ENCODE measurements at regions not wholly inside any gene's neighbourhood (a gene's known extent, or its start where the extent isn't known, plus 50 kb on each side); places are given as distances from the start of the nearest gene placed in this dataset.
"Not testable (repeated sequence)": the region's sequence is repeated elsewhere in the genome, so short reads cannot be mapped to it uniquely, and the experiment has no call there.

- no peak for DNase-seq (ENCODE audit: low spot score)
These were observed 349.4 kb upstream of the RUNX1 start for GRCh38 chr21:35398346-35398982.

- no peak for DNase-seq (ENCODE audit: low spot score)
These were observed 348.7 kb upstream of the RUNX1 start for GRCh38 chr21:35397781-35398180.

- no peak for DNase-seq (ENCODE audit: low spot score)
These were observed 347.6 kb upstream of the RUNX1 start for GRCh38 chr21:35396655-35397054.

GRCh38 chr21:35395728-35396127 is 346.6 kb upstream of the RUNX1 start:
- DNase-seq (ENCODE audit: low spot score): no peak

GRCh38 chr21:35394634-35395369 is 345.7 kb upstream of the RUNX1 start:
- DNase-seq (ENCODE audit: low spot score): peak; percentile 61

- no peak for DNase-seq (ENCODE audit: low spot score)
These were observed 344.9 kb upstream of the RUNX1 start for GRCh38 chr21:35394049-35394448.

- no peak for DNase-seq (ENCODE audit: low spot score)
These were observed 341.1 kb upstream of the RUNX1 start for GRCh38 chr21:35390013-35390776.

- DNase-seq (ENCODE audit: low spot score): no peak
These were observed 337.5 kb upstream of the RUNX1 start for GRCh38 chr21:35386491-35387079.

- no peak for DNase-seq (ENCODE audit: low spot score)
These were observed 335.3 kb upstream of the RUNX1 start for GRCh38 chr21:35384375-35384774.

- no peak for DNase-seq (ENCODE audit: low spot score)
These were observed 333.6 kb upstream of the RUNX1 start for GRCh38 chr21:35382696-35383095.

GRCh38 chr21:35381743-35382310 is 332.7 kb upstream of the RUNX1 start:
- DNase-seq (ENCODE audit: low spot score): no peak

- DNase-seq (ENCODE audit: low spot score): not testable (repeated sequence)
These were observed 331.2 kb upstream of the RUNX1 start for GRCh38 chr21:35380304-35380703.

- DNase-seq (ENCODE audit: low spot score): no peak
These were observed 329.8 kb upstream of the RUNX1 start for GRCh38 chr21:35378881-35379280.

GRCh38 chr21:35377505-35378090 is 328.5 kb upstream of the RUNX1 start:
- no peak for DNase-seq (ENCODE audit: low spot score)

- DNase-seq (ENCODE audit: low spot score): no peak
These were observed 327.5 kb upstream of the RUNX1 start for GRCh38 chr21:35376406-35377135.

- no peak for DNase-seq (ENCODE audit: low spot score)
These were observed 326.0 kb upstream of the RUNX1 start for GRCh38 chr21:35375115-35375514.

- DNase-seq (ENCODE audit: low spot score): no peak
These were observed 324.9 kb upstream of the RUNX1 start for GRCh38 chr21:35373998-35374397.

GRCh38 chr21:35372201-35372600 is 323.1 kb upstream of the RUNX1 start:
- DNase-seq (ENCODE audit: low spot score): no peak

- DNase-seq (ENCODE audit: low spot score): no peak
These were observed 321.6 kb upstream of the RUNX1 start for GRCh38 chr21:35370671-35371070.

GRCh38 chr21:35370071-35370470 is 321.0 kb upstream of the RUNX1 start:
- no peak for DNase-seq (ENCODE audit: low spot score)

GRCh38 chr21:35368326-35368725 is 319.2 kb upstream of the RUNX1 start:
- DNase-seq (ENCODE audit: low spot score): no peak

Data from HuH-7 (cell line).